ENCODE measurements at regions not wholly inside any gene's neighbourhood (a gene's known extent, or its start where the extent isn't known, plus 50 kb on each side); places are given as distances from the start of the nearest gene placed in this dataset.

GRCh38 chr5:115389034-115389798 lies 92.8 kb upstream of the CCDC112 start:
- DNase-seq (ENCODE audit: extremely low spot score, unreplicated experiment): no peak
- H3K4me1 Mint-ChIP-seq (ENCODE audit: unreplicated experiment): peaks cover 11% of the 10 kb centered on the region
- TF ChIP-seq CTCF (conservative IDR thresholded peaks at IDR 0.05): no peak
- H3K27me3 Mint-ChIP-seq: no peaks in the 10 kb centered on the region
- H3K4me3 Mint-ChIP-seq: no peak overlapping the region
- no peak overlapping the region for H3K27ac Mint-ChIP-seq
- peaks cover 6% of the 10 kb centered on the region for H3K9me3 Mint-ChIP-seq
- H3K36me3 Mint-ChIP-seq: no peaks in the 10 kb centered on the region

GRCh38 chr5:115388240-115388639 lies 91.8 kb upstream of the CCDC112 start:
- TF ChIP-seq CTCF (conservative IDR thresholded peaks at IDR 0.05): no peak
- no peak for DNase-seq (ENCODE audit: extremely low spot score, unreplicated experiment)
- Mint-ChIP-seq H3K36me3 (no peaks in the 10 kb centered on the region), H3K27ac (no peak overlapping the region), H3K9me3 (peaks cover 6% of the 10 kb centered on the region), H3K4me1 (ENCODE audit: unreplicated experiment) (peaks cover 11% of the 10 kb centered on the region), H3K27me3 (no peaks in the 10 kb centered on the region), H3K4me3 (no peak overlapping the region)

GRCh38 chr5:115387816-115388215 lies 91.4 kb upstream of the CCDC112 start:
- no peak for DNase-seq (ENCODE audit: extremely low spot score, unreplicated experiment)
- no peak overlapping the region for H3K4me3 Mint-ChIP-seq
- peaks cover 8% of the 10 kb centered on the region for H3K4me1 Mint-ChIP-seq (ENCODE audit: unreplicated experiment)
- no peak for TF ChIP-seq CTCF (conservative IDR thresholded peaks at IDR 0.05)
- H3K27me3 Mint-ChIP-seq: no peaks in the 10 kb centered on the region
- H3K27ac Mint-ChIP-seq: no peak overlapping the region
- peaks cover 6% of the 10 kb centered on the region for H3K9me3 Mint-ChIP-seq
- no peaks in the 10 kb centered on the region for H3K36me3 Mint-ChIP-seq

GRCh38 chr5:115386657-115387056 lies 90.2 kb upstream of the CCDC112 start:
- Mint-ChIP-seq H3K27me3 (no peaks in the 10 kb centered on the region), H3K4me3 (no peak overlapping the region), H3K4me1 (ENCODE audit: unreplicated experiment) (peaks cover 4% of the 10 kb centered on the region), H3K36me3 (no peaks in the 10 kb centered on the region), H3K27ac (no peak overlapping the region), H3K9me3 (peaks cover under 1% of the 10 kb centered on the region)
- no peak for DNase-seq (ENCODE audit: extremely low spot score, unreplicated experiment)
- TF ChIP-seq CTCF (conservative IDR thresholded peaks at IDR 0.05): no peak

GRCh38 chr5:115384587-115385375 lies 88.3 kb upstream of the CCDC112 start:
- DNase-seq (ENCODE audit: extremely low spot score, unreplicated experiment): no peak
- Mint-ChIP-seq H3K4me3 (no peak overlapping the region), H3K27me3 (no peaks in the 10 kb centered on the region), H3K9me3 (no peaks in the 10 kb centered on the region), H3K27ac (no peak overlapping the region), H3K36me3 (no peaks in the 10 kb centered on the region), H3K4me1 (ENCODE audit: unreplicated experiment) (peaks cover 4% of the 10 kb centered on the region)
- TF ChIP-seq CTCF (conservative IDR thresholded peaks at IDR 0.05): no peak

All from type B pancreatic cell (in vitro differentiated cells).